Smooth muscle cell (in vitro differentiated cells): ENCODE measurements at regions not wholly inside any gene's neighbourhood (a gene's known extent, or its start where the extent isn't known, plus 50 kb on each side); places are given as distances from the start of the nearest gene placed in this dataset.

Experiments
- DNase-seq: peaks from one replicate; lab custom pipeline; 2025; ENCODE audit not compliant: unreplicated experiment; lab: John Stamatoyannopoulos, UW
- H2AFZ ChIP-seq: fragments of 200-600 bp; sonication (generic); 2 replicates; pipeline ENCODE4 v1.6.0; 2016; ENCODE audit warnings: antibody characterized with exemption, low read depth, mild to moderate bottlenecking
- H3F3A ChIP-seq: fragments of 200-600 bp; sonication (generic); 2 replicates; pipeline ENCODE4 v1.6.0; 2017; ENCODE audit warnings: antibody characterized with exemption, low read depth
- H3K27ac ChIP-seq: fragments of 200-600 bp; sonication (generic); 2 replicates; pipeline ENCODE4 v1.5.1; 2016; ENCODE audit warnings: low read depth, mild to moderate bottlenecking
- H3K27me3 ChIP-seq: fragments of 200-600 bp; sonication (generic); 2 replicates; pipeline ENCODE4 v1.6.1; 2016; ENCODE audit warnings: low read depth, mild to moderate bottlenecking
- H3K36me3 ChIP-seq: fragments of 200-600 bp; sonication (generic); 2 replicates; pipeline ENCODE4 v1.5.1; 2016; ENCODE audit warnings: low read depth
- H3K4me1 ChIP-seq: fragments of 200-600 bp; sonication (generic); 2 replicates; pipeline ENCODE4 v1.5.1; 2016; ENCODE audit warnings: low read depth
- H3K4me2 ChIP-seq: fragments of 200-600 bp; sonication (generic); 2 replicates; pipeline ENCODE4 v1.6.0; 2016; ENCODE audit warnings: mild to moderate bottlenecking
- H3K4me3 ChIP-seq: fragments of 200-600 bp; sonication (generic); 2 replicates; pipeline ENCODE4 v1.5.1; 2016; ENCODE audit warnings: mild to moderate bottlenecking
- H3K79me2 ChIP-seq: fragments of 200-600 bp; sonication (generic); 2 replicates; pipeline ENCODE4 v1.6.0; 2016; ENCODE audit warnings: low read depth, mild to moderate bottlenecking
- H3K9ac ChIP-seq: fragments of 200-600 bp; sonication (generic); 2 replicates; pipeline ENCODE4 v1.6.0; 2016; ENCODE audit warnings: low read depth
- H3K9me3 ChIP-seq: fragments of 200-600 bp; sonication (generic); replicated peaks from 2 replicates; pipeline ENCODE4 v1.5.1; 2016; ENCODE audit warnings: low read depth
- H4K20me1 ChIP-seq: fragments of 200-600 bp; sonication (generic); 2 replicates; pipeline ENCODE4 v1.6.0; 2016; ENCODE audit warnings: low read depth
- WGBS: methylation state at CpG from one replicate; pipeline ENCODE4 v1.1.7; 2016; ENCODE audit warnings: low lambda C conversion rate; 5-methylcytosine and 5-hydroxymethylcytosine counted together
- TF ChIP-seq, protein P1 (sequence below): fragments of 200-600 bp; sonication (generic); IDR thresholded peaks from 2 replicates; pipeline ENCODE4 v1.5.1; 2017; ENCODE audit warnings: borderline replicate concordance, mild to moderate bottlenecking, antibody characterized with exemption; ENCODE audit not compliant: insufficient read depth, poor library complexity, severe bottlenecking

DNA sequence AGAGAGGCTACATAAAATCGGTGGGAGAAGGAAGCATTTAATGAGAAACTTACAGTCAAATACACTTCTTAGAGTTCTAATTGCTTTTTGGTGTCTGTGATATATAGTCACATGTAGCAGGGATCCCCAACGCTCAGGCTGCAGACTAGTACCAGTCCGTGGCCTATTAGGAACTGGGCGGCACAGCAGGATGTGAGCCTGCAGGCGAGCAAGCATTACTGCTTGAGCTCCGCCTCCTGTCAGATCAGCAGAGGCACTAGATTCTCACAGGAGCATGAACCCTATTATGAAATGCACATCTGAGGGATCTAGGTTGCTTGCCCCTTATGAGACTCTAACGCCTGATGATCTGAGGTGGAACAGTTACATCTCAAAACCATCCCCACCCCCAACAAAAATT lies 158.5 kb downstream of the TANC2 start:
- peaks cover 12% of the 10 kb centered on the region for H3K79me2 ChIP-seq

DNA sequence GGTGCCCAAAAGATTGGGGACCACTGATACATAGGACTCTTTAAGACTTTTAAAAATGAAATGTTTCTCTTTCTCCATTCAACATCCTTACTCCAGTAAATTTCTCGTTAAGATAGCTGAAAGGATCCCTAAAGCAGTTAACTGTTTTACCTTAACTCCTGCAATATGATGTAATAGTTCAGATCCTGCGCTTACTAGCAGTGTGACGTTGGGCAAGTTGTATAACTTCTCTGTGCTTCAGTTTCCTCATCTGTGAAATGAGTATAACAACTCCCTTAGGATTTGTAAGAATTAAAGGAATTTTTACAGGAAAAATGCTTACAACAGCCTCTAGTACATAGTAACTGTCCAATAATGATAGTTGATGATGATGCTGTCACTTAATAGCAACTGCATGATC lies 158.9 kb downstream of the TANC2 start:
- no peak for DNase-seq
- 87% methylated on average over 3 of the region's 3 CpGs for WGBS
- H3K79me2 ChIP-seq, result peaks cover 13% of the 10 kb centered on the region
- H3K27ac ChIP-seq, result no peak overlapping the region
- H3K9ac ChIP-seq, result no peak overlapping the region
- no peak overlapping the region for H3K4me3 ChIP-seq
- H3K27me3 ChIP-seq, result no peaks in the 10 kb centered on the region
- no peaks in the 10 kb centered on the region for H3F3A ChIP-seq
- no peaks in the 10 kb centered on the region for H3K9me3 ChIP-seq
- H3K36me3 ChIP-seq, result no peaks in the 10 kb centered on the region
- H4K20me1 ChIP-seq, result peaks cover 47% of the 10 kb centered on the region
- TF ChIP-seq, protein P1, sequence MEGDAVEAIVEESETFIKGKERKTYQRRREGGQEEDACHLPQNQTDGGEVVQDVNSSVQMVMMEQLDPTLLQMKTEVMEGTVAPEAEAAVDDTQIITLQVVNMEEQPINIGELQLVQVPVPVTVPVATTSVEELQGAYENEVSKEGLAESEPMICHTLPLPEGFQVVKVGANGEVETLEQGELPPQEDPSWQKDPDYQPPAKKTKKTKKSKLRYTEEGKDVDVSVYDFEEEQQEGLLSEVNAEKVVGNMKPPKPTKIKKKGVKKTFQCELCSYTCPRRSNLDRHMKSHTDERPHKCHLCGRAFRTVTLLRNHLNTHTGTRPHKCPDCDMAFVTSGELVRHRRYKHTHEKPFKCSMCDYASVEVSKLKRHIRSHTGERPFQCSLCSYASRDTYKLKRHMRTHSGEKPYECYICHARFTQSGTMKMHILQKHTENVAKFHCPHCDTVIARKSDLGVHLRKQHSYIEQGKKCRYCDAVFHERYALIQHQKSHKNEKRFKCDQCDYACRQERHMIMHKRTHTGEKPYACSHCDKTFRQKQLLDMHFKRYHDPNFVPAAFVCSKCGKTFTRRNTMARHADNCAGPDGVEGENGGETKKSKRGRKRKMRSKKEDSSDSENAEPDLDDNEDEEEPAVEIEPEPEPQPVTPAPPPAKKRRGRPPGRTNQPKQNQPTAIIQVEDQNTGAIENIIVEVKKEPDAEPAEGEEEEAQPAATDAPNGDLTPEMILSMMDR, result no peak
- no peak overlapping the region for H2AFZ ChIP-seq
- H3K4me1 ChIP-seq, result no peaks in the 10 kb centered on the region
- H3K4me2 ChIP-seq, result no peak overlapping the region

More for the DNA sequence above, 158.5 kb downstream of the TANC2 start:
- DNase-seq, result no peak
- no peak overlapping the region for H2AFZ ChIP-seq
- H3K27me3 ChIP-seq, result no peaks in the 10 kb centered on the region
- H3K36me3 ChIP-seq, result no peaks in the 10 kb centered on the region
- H3K9ac ChIP-seq, result no peak overlapping the region
- H3F3A ChIP-seq, result no peaks in the 10 kb centered on the region
- TF ChIP-seq, protein P1, result no peak
- no peaks in the 10 kb centered on the region for H3K4me1 ChIP-seq
- no peak overlapping the region for H3K4me2 ChIP-seq
- no peaks in the 10 kb centered on the region for H3K9me3 ChIP-seq
- H3K4me3 ChIP-seq, result no peak overlapping the region
- peaks cover 47% of the 10 kb centered on the region for H4K20me1 ChIP-seq
- 87% methylated on average over 7 of the region's 7 CpGs for WGBS
- H3K27ac ChIP-seq, result no peak overlapping the region

DNA sequence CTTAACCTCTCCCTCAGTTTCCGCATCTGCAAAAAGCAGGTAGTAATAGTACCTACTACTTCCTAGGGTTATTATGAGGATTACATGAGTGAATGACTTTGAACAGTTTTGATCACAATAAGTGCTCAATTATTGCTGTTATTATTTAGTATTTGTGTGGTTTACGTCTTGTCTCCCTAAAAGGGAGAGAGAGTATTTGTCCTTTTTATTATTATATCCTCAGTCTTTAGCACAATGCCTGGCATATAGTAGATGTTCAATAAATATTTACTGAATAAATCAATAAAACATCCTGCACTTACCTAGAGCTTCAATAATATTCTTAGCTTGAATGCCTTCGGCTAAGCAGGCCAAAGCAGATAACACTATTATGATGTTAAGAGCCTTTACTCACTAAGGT lies 160.0 kb downstream of the TANC2 start:
- TF ChIP-seq, protein P1, result no peak
- no peaks in the 10 kb centered on the region for H3K9me3 ChIP-seq
- no peak for DNase-seq
- H3K27ac ChIP-seq, result no peak overlapping the region
- H3K4me1 ChIP-seq, result no peaks in the 10 kb centered on the region
- no peak overlapping the region for H3K9ac ChIP-seq
- no peaks in the 10 kb centered on the region for H3F3A ChIP-seq
- H4K20me1 ChIP-seq, result peaks cover 49% of the 10 kb centered on the region
- WGBS, result 94% methylated on average over 3 of the region's 3 CpGs
- no peaks in the 10 kb centered on the region for H3K36me3 ChIP-seq
- no peak overlapping the region for H3K4me3 ChIP-seq
- H2AFZ ChIP-seq, result no peak overlapping the region
- no peak overlapping the region for H3K4me2 ChIP-seq
- no peaks in the 10 kb centered on the region for H3K27me3 ChIP-seq
- H3K79me2 ChIP-seq, result peaks cover 13% of the 10 kb centered on the region

DNA sequence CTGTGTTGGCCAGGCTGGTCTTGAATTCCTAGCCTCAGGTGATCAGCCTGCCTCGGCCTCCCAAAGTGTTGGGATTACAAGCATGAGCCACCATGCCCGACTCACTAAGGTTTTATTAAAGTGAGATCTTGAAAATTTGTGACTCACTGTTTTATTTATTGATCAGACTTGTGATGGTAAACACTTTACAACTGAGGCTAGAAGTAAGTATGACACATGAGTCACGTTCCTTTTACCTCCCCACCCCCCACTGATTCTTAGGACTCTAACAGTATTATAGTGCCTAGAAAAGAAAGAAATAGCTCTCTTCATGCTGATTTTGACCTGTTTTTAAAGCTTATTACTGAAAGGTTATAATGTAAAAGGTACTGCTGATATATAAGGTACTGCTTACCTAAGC lies 160.6 kb downstream of the TANC2 start:
- H3F3A ChIP-seq, result no peaks in the 10 kb centered on the region
- WGBS, result 79% methylated on average over 3 of the region's 3 CpGs
- peaks cover 54% of the 10 kb centered on the region for H4K20me1 ChIP-seq
- H3K27ac ChIP-seq, result no peak overlapping the region
- TF ChIP-seq, protein P1, result no peak
- H2AFZ ChIP-seq, result no peak overlapping the region
- DNase-seq, result no peak
- H3K9me3 ChIP-seq, result no peaks in the 10 kb centered on the region
- no peaks in the 10 kb centered on the region for H3K4me1 ChIP-seq
- H3K4me2 ChIP-seq, result no peak overlapping the region
- H3K4me3 ChIP-seq, result no peak overlapping the region
- H3K9ac ChIP-seq, result no peak overlapping the region
- H3K27me3 ChIP-seq, result no peaks in the 10 kb centered on the region
- H3K36me3 ChIP-seq, result no peaks in the 10 kb centered on the region
- H3K79me2 ChIP-seq, result peaks cover 13% of the 10 kb centered on the region
